Upper lobe of right lung (tissue), 1 donor: ENCODE measurements at regions not wholly inside any gene's neighbourhood (a gene's known extent, or its start where the extent isn't known, plus 50 kb on each side); places are given as distances from the start of the nearest gene placed in this dataset.

Experiments used
- ATAC-seq: fragments of 200-7000 bp; cut with Tn5 transposase; one replicate; pipeline ENCODE4 v1.9.1; 2020; ENCODE audit warnings: mild to moderate bottlenecking, moderate library complexity
- DNase-seq: peaks from one replicate; pipeline ENCODE4 v3.0.0-alpha.2; 2020
- H3K27ac ChIP-seq: fragments of 200-600 bp; one replicate; pipeline ENCODE4 v1.8.0; 2022
- H3K27me3 ChIP-seq: fragments of 200-600 bp; one replicate; pipeline ENCODE4 v1.8.0; 2022; ENCODE audit warnings: mild to moderate bottlenecking
- H3K36me3 ChIP-seq: fragments of 200-600 bp; one replicate; pipeline ENCODE4 v1.8.0; 2022
- H3K4me1 ChIP-seq: fragments of 200-600 bp; one replicate; pipeline ENCODE4 v1.8.0; 2022
- H3K4me3 ChIP-seq: fragments of 200-600 bp; one replicate; pipeline ENCODE4 v1.8.0; 2022; ENCODE audit warnings: mild to moderate bottlenecking
- H3K9me3 ChIP-seq: fragments of 200-600 bp; one replicate; pipeline ENCODE4 v1.8.0; 2022
- CTCF ChIP-seq: fragments of 200-600 bp; IDR thresholded peaks from one replicate; pipeline ENCODE4 v1.8.0; 2022; ENCODE audit warnings: antibody characterized with exemption
- intact Hi-C: fragments of 100-400 bp; cut with DNase I; formaldehyde crosslinking; loops from one replicate; pipeline ENCODE4 v1.11.0; 2022
- donor health status: DM: no; HTN: yes; CAD: no; lungs with severe emphysema.

DNA sequence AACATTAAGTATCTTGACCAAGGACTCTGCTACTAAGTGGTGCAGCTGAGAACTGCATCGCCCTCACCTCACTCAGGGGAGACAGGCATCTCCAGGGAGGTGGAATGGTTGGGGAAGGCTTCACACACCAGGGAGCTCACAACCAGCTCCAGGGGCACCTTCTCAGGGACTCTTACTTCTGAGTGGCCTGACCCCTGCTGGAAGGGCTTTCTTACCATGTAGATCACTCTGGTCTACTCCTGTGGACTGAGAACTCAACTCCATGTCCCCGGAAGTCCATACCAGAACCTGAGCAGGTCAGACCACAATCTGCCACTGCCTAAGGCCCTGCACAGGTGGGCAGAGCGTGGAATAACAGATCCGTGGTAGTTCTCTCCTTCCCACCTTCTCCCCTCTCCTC is 140.5 kb downstream of the TLE3 start:
- Histone ChIP-seq H3K9me3 (no peaks in the 10 kb centered on the region), H3K4me3 (no peak overlapping the region), H3K27me3 (no peaks in the 10 kb centered on the region), H3K36me3 (no peaks in the 10 kb centered on the region), H3K4me1 (no peaks in the 10 kb centered on the region), H3K27ac (no peak overlapping the region)
- no peak for ATAC-seq
- no peak for TF ChIP-seq CTCF
- intact Hi-C loops: no loop called here
- no peak for DNase-seq

DNA sequence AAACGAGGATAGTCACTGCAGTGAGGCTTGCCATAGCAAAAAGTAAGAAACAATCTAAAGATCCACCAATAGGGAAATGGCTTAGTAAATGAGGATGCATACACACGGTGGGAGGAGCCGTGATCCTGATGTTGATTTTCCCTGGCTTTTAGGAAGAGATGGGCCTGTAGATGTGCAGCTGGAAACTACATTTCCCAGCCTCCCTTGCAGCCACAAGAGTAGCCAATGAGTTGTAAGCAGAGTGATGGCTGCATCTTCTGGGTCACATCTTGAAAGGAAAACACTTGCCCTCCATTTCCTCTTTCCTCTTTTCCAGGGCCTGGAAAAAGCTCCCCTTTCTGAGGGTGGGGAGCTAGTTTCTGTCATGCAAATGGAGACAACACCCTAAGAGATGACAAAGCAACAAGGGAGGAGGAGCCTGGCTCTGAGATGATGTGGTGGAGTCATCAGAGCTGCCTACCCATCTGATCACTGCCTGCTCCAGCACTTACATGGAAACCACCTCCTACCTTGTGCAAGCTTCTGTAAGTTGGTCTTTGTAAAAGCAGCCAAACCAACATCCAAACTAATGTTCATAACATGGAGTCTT is 139.1 kb downstream of the TLE3 start:
- DNase-seq (no peak), ATAC-seq (no peak)
- Histone ChIP-seq H3K27ac (no peak overlapping the region), H3K4me3 (no peak overlapping the region), H3K36me3 (no peaks in the 10 kb centered on the region), H3K9me3 (no peaks in the 10 kb centered on the region), H3K4me1 (no peaks in the 10 kb centered on the region), H3K27me3 (no peaks in the 10 kb centered on the region)
- no peak for TF ChIP-seq CTCF
- intact Hi-C loops: no loop called here

- Histone ChIP-seq H3K4me3 (no peak overlapping the region), H3K27ac (no peak overlapping the region), H3K9me3 (no peaks in the 10 kb centered on the region), H3K36me3 (no peaks in the 10 kb centered on the region), H3K4me1 (no peaks in the 10 kb centered on the region), H3K27me3 (no peaks in the 10 kb centered on the region)
- ATAC-seq: no peak
- DNase-seq: no peak
- no peak for TF ChIP-seq CTCF
- intact Hi-C loops: no loop called here
These were observed 135.2 kb downstream of the TLE3 start for GRCh38 chr15:69962561-69962960.

DNA sequence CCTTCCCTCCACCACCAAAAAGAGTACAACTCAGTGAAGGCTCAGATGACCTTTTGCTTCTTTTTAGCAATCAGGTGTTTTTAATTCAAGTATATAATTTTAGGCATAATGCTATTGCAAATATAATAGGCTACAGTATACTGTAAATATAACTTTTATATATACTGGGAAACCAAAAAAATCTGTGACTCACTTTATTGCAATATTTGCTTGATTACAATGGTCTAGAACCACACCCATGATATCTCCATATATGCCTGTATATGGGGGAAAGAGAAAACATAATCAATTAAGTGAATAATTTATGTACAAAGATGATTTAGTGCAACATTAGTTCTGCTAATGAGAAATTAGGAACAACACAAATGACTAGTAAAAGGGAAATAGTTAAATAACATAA is 134.3 kb downstream of the TLE3 start:
- no peaks in the 10 kb centered on the region for H3K4me1 ChIP-seq
- DNase-seq: no peak
- ATAC-seq: no peak
- no peaks in the 10 kb centered on the region for H3K36me3 ChIP-seq
- H3K4me3 ChIP-seq: no peak overlapping the region
- intact Hi-C loops: no loop called here
- TF ChIP-seq CTCF: no peak
- H3K27ac ChIP-seq: no peak overlapping the region
- H3K9me3 ChIP-seq: no peaks in the 10 kb centered on the region
- H3K27me3 ChIP-seq: no peaks in the 10 kb centered on the region

DNA sequence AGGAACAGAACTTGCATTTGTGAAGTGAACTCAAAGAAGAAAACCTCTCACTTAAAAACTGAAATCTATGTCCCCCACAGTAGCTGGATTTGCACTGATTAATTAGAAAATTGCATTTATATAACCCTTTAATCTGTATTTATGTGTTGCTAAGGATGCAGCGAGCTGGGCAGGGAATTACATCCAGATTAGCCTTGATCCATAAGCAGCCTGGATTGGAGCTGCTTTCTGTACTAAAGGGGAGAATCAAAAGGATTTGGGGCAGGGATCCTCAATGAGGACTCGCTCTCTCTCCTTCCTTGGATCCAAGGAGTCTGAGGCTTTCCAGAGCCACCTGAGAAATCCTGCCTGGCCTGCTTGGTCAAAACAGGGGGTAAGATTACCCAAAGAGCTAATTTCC is 125.9 kb downstream of the TLE3 start:
- Histone ChIP-seq H3K9me3 (no peaks in the 10 kb centered on the region), H3K27ac (no peak overlapping the region), H3K36me3 (no peaks in the 10 kb centered on the region), H3K4me3 (no peak overlapping the region), H3K4me1 (no peaks in the 10 kb centered on the region), H3K27me3 (peaks cover 5% of the 10 kb centered on the region)
- no peak for TF ChIP-seq CTCF
- ATAC-seq: no peak
- no peak for DNase-seq
- intact Hi-C loops: no loop called here

DNA sequence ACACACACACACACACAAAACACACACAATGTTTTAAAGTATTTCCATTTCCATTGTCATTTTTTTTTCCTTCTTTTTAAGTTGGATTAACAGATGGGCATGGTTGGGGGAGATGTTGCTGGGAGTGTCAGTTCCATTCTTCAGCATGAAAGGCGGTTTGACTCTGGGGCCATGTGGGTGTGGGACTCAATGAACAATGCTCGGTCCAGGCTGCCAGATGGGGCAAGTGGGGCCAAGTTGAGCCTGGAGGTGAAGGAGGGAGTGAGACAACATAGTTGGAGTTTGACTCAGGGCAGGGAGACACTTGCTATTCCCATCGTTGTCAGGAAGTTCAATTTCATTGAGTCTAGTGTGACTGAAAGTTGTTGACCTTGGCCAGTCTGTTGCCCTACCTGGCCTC is 125.3 kb downstream of the TLE3 start:
- DNase-seq (no peak), ATAC-seq (no peak)
- Histone ChIP-seq H3K4me1 (no peaks in the 10 kb centered on the region), H3K4me3 (no peak overlapping the region), H3K36me3 (no peaks in the 10 kb centered on the region), H3K27ac (no peak overlapping the region), H3K9me3 (no peaks in the 10 kb centered on the region), H3K27me3 (peaks cover 5% of the 10 kb centered on the region)
- no peak for TF ChIP-seq CTCF
- intact Hi-C loops: no loop called here
